Tibial nerve (tissue), 4 donors: ENCODE measurements at regions not wholly inside any gene's neighbourhood (a gene's known extent, or its start where the extent isn't known, plus 50 kb on each side); places are given as distances from the start of the nearest gene placed in this dataset.

ENCODE experiments used
- CTCF ChIP-seq, 5 experiments: fragments of 200-600 bp in 3 of 5; fragments of 450-650 bp in 2 of 5; sonication (generic) in 3 of 5; IDR thresholded peaks; one replicate each; pipeline ENCODE4 v1.5.1; 2016 to 2019; ENCODE audit warnings: antibody characterized with exemption in 5 of 5, mild to moderate bottlenecking in 3 of 5, moderate library complexity in 2 of 5
- EP300 ChIP-seq, 2 donors: sonication (generic); formaldehyde crosslinking; IDR thresholded peaks; one replicate each; pipeline ENCODE4 v1.6.1; 2017; ENCODE audit warnings: antibody characterized with exemption in 2 of 2, mild to moderate bottlenecking in 1 of 2
- POLR2A ChIP-seq, 2 donors: fragments of 450-650 bp; IDR thresholded peaks; one replicate each; pipeline ENCODE4 v1.6.1; 2017; ENCODE audit warnings: antibody characterized with exemption in 2 of 2, mild to moderate bottlenecking in 2 of 2, moderate library complexity in 2 of 2

DNA sequence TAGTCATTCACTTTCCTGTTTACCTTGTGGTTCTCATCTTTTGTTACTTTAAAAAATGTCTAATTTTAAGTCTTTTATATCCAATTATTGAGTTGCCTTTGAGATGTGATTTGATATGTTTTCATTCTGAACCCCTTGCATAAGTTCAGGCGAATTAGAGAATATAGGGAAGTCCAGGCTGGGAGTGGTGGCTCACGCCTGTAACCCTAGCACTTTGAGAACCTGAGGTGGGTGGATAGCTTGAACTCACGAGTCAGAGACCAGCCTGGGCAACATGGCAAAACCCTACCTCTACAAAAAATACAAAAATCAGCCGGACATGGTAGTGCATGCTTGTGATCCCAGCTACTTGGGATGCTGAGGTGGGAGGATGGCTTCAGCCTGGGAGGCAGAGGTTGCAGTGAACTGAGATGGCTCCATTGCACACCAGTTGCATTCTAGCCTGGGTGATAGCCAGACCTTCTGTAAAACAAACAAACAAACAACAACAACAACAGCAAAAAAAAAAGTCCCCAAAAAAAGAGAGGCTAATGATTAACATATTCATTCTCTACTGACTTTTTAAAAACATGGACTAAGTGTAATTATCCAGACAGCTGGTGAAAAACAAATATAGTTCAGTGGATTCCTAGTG is 451.1 kb upstream of the RGS6 start:
- TF ChIP-seq EP300 (IDR thresholded peaks at IDR 0.05) = no peak
- TF ChIP-seq CTCF (IDR thresholded peaks at IDR 0.05) = no peak
- no peak for TF ChIP-seq POLR2A (IDR thresholded peaks at IDR 0.05)
